ENCODE measurements at regions not wholly inside any gene's neighbourhood (a gene's known extent, or its start where the extent isn't known, plus 50 kb on each side); places are given as distances from the start of the nearest gene placed in this dataset.
"Not testable (repeated sequence)": the region's sequence is repeated elsewhere in the genome, so short reads cannot be mapped to it uniquely, and the experiment has no call there.

GRCh38 chr1:118535901-118536300, 350.9 kb upstream of the SPAG17 start:
- H3K27ac ChIP-seq (ENCODE audit: control insufficient read depth, insufficient read depth, low read length): no peak overlapping the region
- H3K36me3 ChIP-seq (ENCODE audit: control insufficient read depth in 2 of 2, extremely low read depth in 1 of 2, insufficient read depth in 2 of 2, low read length in 2 of 2): no peaks in the 10 kb centered on the region
- DNase-seq (ENCODE audit: low read depth, low spot score): no peak
- H3K79me2 ChIP-seq (ENCODE audit: control insufficient read depth, insufficient read depth, low read length): no peaks in the 10 kb centered on the region
- H3K9me3 ChIP-seq (ENCODE audit: control insufficient read depth, low read depth, low read length): no peaks in the 10 kb centered on the region
- H2AFZ ChIP-seq (ENCODE audit: control insufficient read depth, low read length): no peak overlapping the region
- no peak overlapping the region for H3K4me3 ChIP-seq (ENCODE audit: control insufficient read depth in 2 of 3, extremely low read depth in 1 of 3, insufficient read depth in 2 of 3, low read depth in 1 of 3, low read length in 3 of 3)
- no peaks in the 10 kb centered on the region for H4K20me1 ChIP-seq (ENCODE audit: control insufficient read depth, extremely low read depth, insufficient read depth, low read length)
- H3K27me3 ChIP-seq (ENCODE audit: control insufficient read depth, extremely low read depth, insufficient read depth, low read length): no peaks in the 10 kb centered on the region
- H3K9me1 ChIP-seq (ENCODE audit: control insufficient read depth, extremely low read depth, insufficient read depth, low read length): no peaks in the 10 kb centered on the region
- TF ChIP-seq CTCF (optimal IDR thresholded peaks at IDR 0.05 in 1 of 3, IDR thresholded peaks at IDR 0.05 in 1 of 3, conservative IDR thresholded peaks at IDR 0.05 in 1 of 3; ENCODE audit: extremely low read depth in 1 of 3, insufficient read depth in 2 of 3, low read length in 3 of 3) (no peak), EZH2 (IDR thresholded peaks at IDR 0.05; ENCODE audit: low read length) (no peak)
- no peaks in the 10 kb centered on the region for H3K4me1 ChIP-seq (ENCODE audit: control insufficient read depth, extremely low read depth, insufficient read depth, low read length)
- H3K4me2 ChIP-seq (ENCODE audit: control insufficient read depth, extremely low read depth, insufficient read depth, low read depth, low read length): no peak overlapping the region
- dilution Hi-C loops (cut with MboI; ENCODE audit: extremely low pct_ligation_motif_present, low sequenced_read_pairs): no loop called here
- H3K9ac ChIP-seq (ENCODE audit: control insufficient read depth, extremely low read depth, insufficient read depth, low read length): no peak overlapping the region
- no peak for FAIRE-seq

DNA sequence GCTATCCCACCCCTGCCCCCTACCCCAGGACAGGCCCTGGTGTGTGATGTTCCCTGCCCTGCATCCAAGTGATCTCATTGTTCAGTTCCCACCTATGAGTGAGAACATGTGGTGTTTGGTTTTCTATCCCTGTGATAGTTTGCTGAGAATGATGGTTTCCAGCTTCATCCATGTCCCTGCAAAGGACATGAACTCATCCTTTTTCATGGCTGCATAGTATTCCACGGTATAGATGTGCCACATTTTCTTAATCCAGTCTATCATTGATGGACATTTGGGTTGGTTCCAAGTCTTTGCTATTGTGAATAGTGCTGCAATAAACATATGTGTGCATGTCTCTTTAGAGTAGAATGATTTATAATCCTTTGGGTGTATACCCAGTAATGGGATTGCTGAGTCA, 326.9 kb upstream of the SPAG17 start:
- H3K27me3 ChIP-seq (ENCODE audit: control insufficient read depth, extremely low read depth, insufficient read depth, low read length); H4K20me1 ChIP-seq (ENCODE audit: control insufficient read depth, extremely low read depth, insufficient read depth, low read length); dilution Hi-C loops (cut with MboI; ENCODE audit: extremely low pct_ligation_motif_present, low sequenced_read_pairs); H3K27ac ChIP-seq (ENCODE audit: control insufficient read depth, insufficient read depth, low read length); H3K4me2 ChIP-seq (ENCODE audit: control insufficient read depth, extremely low read depth, insufficient read depth, low read depth, low read length); H3K9me3 ChIP-seq (ENCODE audit: control insufficient read depth, low read depth, low read length); H3K9ac ChIP-seq (ENCODE audit: control insufficient read depth, extremely low read depth, insufficient read depth, low read length); H3K36me3 ChIP-seq (ENCODE audit: control insufficient read depth in 2 of 2, extremely low read depth in 1 of 2, insufficient read depth in 2 of 2, low read length in 2 of 2); H3K9me1 ChIP-seq (ENCODE audit: control insufficient read depth, extremely low read depth, insufficient read depth, low read length); H3K79me2 ChIP-seq (ENCODE audit: control insufficient read depth, insufficient read depth, low read length); H3K4me3 ChIP-seq (ENCODE audit: control insufficient read depth in 2 of 3, extremely low read depth in 1 of 3, insufficient read depth in 2 of 3, low read depth in 1 of 3, low read length in 3 of 3); FAIRE-seq; H2AFZ ChIP-seq (ENCODE audit: control insufficient read depth, low read length); DNase-seq (ENCODE audit: low read depth, low spot score); H3K4me1 ChIP-seq (ENCODE audit: control insufficient read depth, extremely low read depth, insufficient read depth, low read length): not testable (repeated sequence)

DNA sequence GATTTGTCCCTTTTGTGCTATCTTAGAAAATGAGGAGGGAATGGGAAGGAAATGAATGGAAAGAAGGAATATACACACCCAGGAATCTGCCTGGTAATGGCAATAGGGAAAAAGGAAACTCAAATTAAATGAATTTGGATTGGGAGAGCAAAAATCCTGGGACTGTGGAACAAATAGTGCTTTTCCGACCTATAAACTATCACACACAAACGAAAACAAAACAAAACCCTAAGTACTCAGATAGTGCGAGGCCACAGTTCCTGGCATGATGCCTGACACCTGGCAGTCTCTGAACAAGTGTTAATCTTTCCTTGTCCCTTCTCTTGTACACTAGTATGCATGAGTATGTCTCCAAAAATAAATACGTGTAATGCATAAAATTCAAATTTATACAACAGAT, 319.8 kb upstream of the SPAG17 start:
- TF ChIP-seq EZH2 (IDR thresholded peaks at IDR 0.05; ENCODE audit: low read length) (no peak), CTCF (optimal IDR thresholded peaks at IDR 0.05 in 1 of 3, IDR thresholded peaks at IDR 0.05 in 1 of 3, conservative IDR thresholded peaks at IDR 0.05 in 1 of 3; ENCODE audit: extremely low read depth in 1 of 3, insufficient read depth in 2 of 3, low read length in 3 of 3) (no peak)
- H3K36me3 ChIP-seq (ENCODE audit: control insufficient read depth in 2 of 2, extremely low read depth in 1 of 2, insufficient read depth in 2 of 2, low read length in 2 of 2): no peaks in the 10 kb centered on the region
- H3K9me3 ChIP-seq (ENCODE audit: control insufficient read depth, low read depth, low read length): no peaks in the 10 kb centered on the region
- no peak overlapping the region for H3K27ac ChIP-seq (ENCODE audit: control insufficient read depth, insufficient read depth, low read length)
- H3K9me1 ChIP-seq (ENCODE audit: control insufficient read depth, extremely low read depth, insufficient read depth, low read length): no peaks in the 10 kb centered on the region
- DNase-seq (ENCODE audit: low read depth, low spot score) (no peak), FAIRE-seq (no peak)
- H2AFZ ChIP-seq (ENCODE audit: control insufficient read depth, low read length): no peak overlapping the region
- no peaks in the 10 kb centered on the region for H4K20me1 ChIP-seq (ENCODE audit: control insufficient read depth, extremely low read depth, insufficient read depth, low read length)
- no peak overlapping the region for H3K4me3 ChIP-seq (ENCODE audit: control insufficient read depth in 2 of 3, extremely low read depth in 1 of 3, insufficient read depth in 2 of 3, low read depth in 1 of 3, low read length in 3 of 3)
- dilution Hi-C loops (cut with MboI; ENCODE audit: extremely low pct_ligation_motif_present, low sequenced_read_pairs): no loop called here
- no peak overlapping the region for H3K9ac ChIP-seq (ENCODE audit: control insufficient read depth, extremely low read depth, insufficient read depth, low read length)
- H3K4me1 ChIP-seq (ENCODE audit: control insufficient read depth, extremely low read depth, insufficient read depth, low read length): no peaks in the 10 kb centered on the region
- no peaks in the 10 kb centered on the region for H3K79me2 ChIP-seq (ENCODE audit: control insufficient read depth, insufficient read depth, low read length)
- no peaks in the 10 kb centered on the region for H3K27me3 ChIP-seq (ENCODE audit: control insufficient read depth, extremely low read depth, insufficient read depth, low read length)
- H3K4me2 ChIP-seq (ENCODE audit: control insufficient read depth, extremely low read depth, insufficient read depth, low read depth, low read length): no peak overlapping the region
